DOHH2 (cell line): ENCODE measurements at regions not wholly inside any gene's neighbourhood (a gene's known extent, or its start where the extent isn't known, plus 50 kb on each side); places are given as distances from the start of the nearest gene placed in this dataset.

ENCODE experiments used
- H3F3A ChIP-seq: fragments of 200-600 bp; sonication (generic), shearing (Covaris generic); 2 replicates; pipeline ENCODE4 v1.6.0; 2016; ENCODE audit warnings: antibody characterized with exemption, mild to moderate bottlenecking; ENCODE audit not compliant: control insufficient read depth, insufficient read depth
- H3K27ac ChIP-seq: fragments of 200-600 bp; sonication (generic); 2 replicates; pipeline ENCODE4 v1.5.1; 2014; ENCODE audit warnings: low read depth, mild to moderate bottlenecking, low read length, moderate library complexity
- H3K27me3 ChIP-seq: fragments of 200-600 bp; sonication (generic); 2 replicates; pipeline ENCODE4 v1.6.1; 2014; ENCODE audit warnings: mild to moderate bottlenecking, low read length, mixed read lengths; ENCODE audit not compliant: control insufficient read depth
- H3K36me3 ChIP-seq: fragments of 200-600 bp; sonication (generic); 2 replicates; pipeline ENCODE4 v1.6.1; 2014; ENCODE audit warnings: mild to moderate bottlenecking, low read length, moderate library complexity, mixed read lengths; ENCODE audit not compliant: control insufficient read depth
- H3K4me1 ChIP-seq: fragments of 200-600 bp; sonication (generic); 2 replicates; pipeline ENCODE4 v1.6.1; 2014; ENCODE audit warnings: mild to moderate bottlenecking, low read length, mixed read lengths; ENCODE audit not compliant: control insufficient read depth
- H3K4me2 ChIP-seq: fragments of 200-600 bp; sonication (generic); 2 replicates; pipeline ENCODE4 v1.6.0; 2014; ENCODE audit warnings: mild to moderate bottlenecking, low read length, moderate library complexity
- H3K4me3 ChIP-seq: fragments of 200-600 bp; sonication (generic); 2 replicates; pipeline ENCODE4 v1.5.1; 2014; ENCODE audit warnings: mild to moderate bottlenecking, low read length, mixed read lengths
- H3K79me2 ChIP-seq: fragments of 200-600 bp; sonication (generic); 2 replicates; pipeline ENCODE4 v1.6.1; 2014; ENCODE audit warnings: mild to moderate bottlenecking, low read length, mixed read lengths; ENCODE audit not compliant: control insufficient read depth
- H3K9me2 ChIP-seq: fragments of 200-600 bp; sonication (generic); replicated peaks from 2 replicates; pipeline ENCODE4 v1.6.1; 2014; ENCODE audit warnings: mild to moderate bottlenecking, low read length, mixed read lengths; ENCODE audit not compliant: control insufficient read depth
- H3K9me3 ChIP-seq: fragments of 200-600 bp; sonication (generic); 2 replicates; pipeline ENCODE4 v1.6.1; 2014; ENCODE audit warnings: antibody characterized with exemption, low read length, mixed read lengths; ENCODE audit not compliant: control insufficient read depth, insufficient read depth
- H4K20me1 ChIP-seq: fragments of 200-600 bp; sonication (generic); 2 replicates; pipeline ENCODE4 v1.6.0; 2014; ENCODE audit warnings: low read depth, mild to moderate bottlenecking, antibody characterized with exemption, low read length, moderate library complexity; ENCODE audit not compliant: control insufficient read depth, insufficient read depth
- CTCF ChIP-seq: fragments of 200-600 bp; sonication (generic); IDR thresholded peaks from one replicate; pipeline ENCODE4 v1.5.1; 2014; ENCODE audit warnings: antibody characterized with exemption, mild to moderate bottlenecking, low read depth, low read length; ENCODE audit not compliant: poor library complexity, severe bottlenecking
- EZH2phosphoT487 ChIP-seq: fragments of 200-600 bp; sonication (generic); IDR thresholded peaks from 2 replicates; pipeline ENCODE4 v1.6.1; 2017; ENCODE audit warnings: borderline replicate concordance, mild to moderate bottlenecking, antibody characterized with exemption, low read length, moderate library complexity, mixed read lengths

GRCh38 chr4:43992552-43992951 is 456.1 kb downstream of the KCTD8 start:
- Histone ChIP-seq H3K27ac (no peak overlapping the region), H3K79me2 (no peaks in the 10 kb centered on the region), H3K36me3 (no peaks in the 10 kb centered on the region), H3K4me2 (no peak overlapping the region), H3F3A (no peaks in the 10 kb centered on the region), H3K27me3 (no peaks in the 10 kb centered on the region), H3K4me1 (no peaks in the 10 kb centered on the region), H3K9me3 (no peaks in the 10 kb centered on the region), H4K20me1 (no peaks in the 10 kb centered on the region), H3K4me3 (no peak overlapping the region), H3K9me2 (no peaks in the 10 kb centered on the region)
- TF ChIP-seq EZH2phosphoT487 (no peak), CTCF (no peak)

GRCh38 chr4:43993196-43993902 is 455.3 kb downstream of the KCTD8 start:
- no peaks in the 10 kb centered on the region for H3K9me3 ChIP-seq
- H3K36me3 ChIP-seq: no peaks in the 10 kb centered on the region
- no peak overlapping the region for H3K4me2 ChIP-seq
- no peaks in the 10 kb centered on the region for H3K4me1 ChIP-seq
- H3F3A ChIP-seq: no peaks in the 10 kb centered on the region
- TF ChIP-seq CTCF: no peak
- no peak for TF ChIP-seq EZH2phosphoT487
- H4K20me1 ChIP-seq: no peaks in the 10 kb centered on the region
- H3K79me2 ChIP-seq: no peaks in the 10 kb centered on the region
- H3K4me3 ChIP-seq: no peak overlapping the region
- no peak overlapping the region for H3K27ac ChIP-seq
- H3K9me2 ChIP-seq: no peaks in the 10 kb centered on the region
- H3K27me3 ChIP-seq: no peaks in the 10 kb centered on the region

- Histone ChIP-seq H3K4me2 (no peak overlapping the region), H3K36me3 (no peaks in the 10 kb centered on the region), H3K27me3 (no peaks in the 10 kb centered on the region), H3K9me3 (no peaks in the 10 kb centered on the region), H3K9me2 (no peaks in the 10 kb centered on the region), H3F3A (no peaks in the 10 kb centered on the region), H4K20me1 (no peaks in the 10 kb centered on the region), H3K4me1 (no peaks in the 10 kb centered on the region), H3K27ac (no peak overlapping the region), H3K79me2 (no peaks in the 10 kb centered on the region), H3K4me3 (no peak overlapping the region)
- TF ChIP-seq CTCF (no peak), EZH2phosphoT487 (no peak)
Observed at GRCh38 chr4:43999669-44000068, 448.9 kb downstream of the KCTD8 start.
